Astrocyte of the cerebellum (primary cell): ENCODE measurements at regions not wholly inside any gene's neighbourhood (a gene's known extent, or its start where the extent isn't known, plus 50 kb on each side); places are given as distances from the start of the nearest gene placed in this dataset.

Experiments used
- DNase-seq: peaks from one replicate; pipeline ENCODE4 v3.0.0-alpha.2; 2011; ENCODE audit warnings: low read depth
- H3K4me3 ChIP-seq: 2 replicates; pipeline ENCODE4 v1.5.1; 2011; ENCODE audit warnings: mild to moderate bottlenecking, low read depth, low read length, moderate library complexity
- CTCF ChIP-seq: IDR thresholded peaks from 2 replicates; pipeline ENCODE4 v1.5.1; 2012; ENCODE audit warnings: low read length, low read depth, moderate library complexity, mild to moderate bottlenecking; ENCODE audit errors: missing control alignments
- in situ Hi-C: cut with HindIII; loops from 2 replicates; pipeline ENCODE4 v1.10.0; 2017; ENCODE audit warnings: low sequenced_read_pairs

- no peak for TF ChIP-seq CTCF
- no peak for DNase-seq
- no peak overlapping the region for H3K4me3 ChIP-seq
- in situ Hi-C loops = loop anchor here (25.0 kb wide), 1 partner anchor 270 kb away; the partner anchor contains the start of gene SH3BP4
Measured at GRCh38 chr2:234691968-234692955, 195.4 kb upstream of the ARL4C start.

GRCh38 chr2:234691214-234691575 is 194.3 kb upstream of the ARL4C start:
- in situ Hi-C loops = loop anchor here (25.0 kb wide), 1 partner anchor 271 kb away; the partner anchor contains the start of gene SH3BP4
- no peak for TF ChIP-seq CTCF
- DNase-seq = no peak
- H3K4me3 ChIP-seq = no peak overlapping the region

GRCh38 chr2:234690569-234691213 is 193.8 kb upstream of the ARL4C start:
- H3K4me3 ChIP-seq = no peak overlapping the region
- peak; percentile 87 for DNase-seq
- in situ Hi-C loops = loop anchor here (25.0 kb wide), 1 partner anchor 272 kb away; the partner anchor contains the start of gene SH3BP4
- no peak for TF ChIP-seq CTCF

GRCh38 chr2:234689911-234690379 is 193.1 kb upstream of the ARL4C start:
- in situ Hi-C loops = loop anchor here (25.0 kb wide), 1 partner anchor 272 kb away; the partner anchor contains the start of gene SH3BP4

GRCh38 chr2:234687718-234688475 is 191.0 kb upstream of the ARL4C start:
- H3K4me3 ChIP-seq = no peak overlapping the region
- in situ Hi-C loops = loop anchor here (25.0 kb wide), 1 partner anchor 274 kb away; the partner anchor contains the start of gene SH3BP4
- no peak for DNase-seq
- no peak for TF ChIP-seq CTCF

More at GRCh38 chr2:234689911-234690379, 193.1 kb upstream of the ARL4C start:
- no peak overlapping the region for H3K4me3 ChIP-seq
- TF ChIP-seq CTCF = no peak
- DNase-seq = no peak
